Vagina (tissue), 2 donors: ENCODE measurements at regions not wholly inside any gene's neighbourhood (a gene's known extent, or its start where the extent isn't known, plus 50 kb on each side); places are given as distances from the start of the nearest gene placed in this dataset.

ENCODE experiments used
- DNase-seq, 2 donors: peaks; one replicate each; pipeline ENCODE4 v3.0.0-alpha.2; 2017; ENCODE audit errors: extremely low spot score in 2 of 2
- H3K27ac ChIP-seq: fragments of 200-600 bp; sonication (generic); one replicate; pipeline ENCODE4 v1.5.1; 2019
- H3K27me3 ChIP-seq: fragments of 200-600 bp; sonication (generic); one replicate; pipeline ENCODE4 v1.5.1; 2019
- H3K36me3 ChIP-seq, 2 donors: fragments of 200-600 bp; sonication (generic); one replicate each; pipeline ENCODE4 v1.5.1; 2017 to 2019
- H3K4me1 ChIP-seq: fragments of 200-600 bp; sonication (generic); one replicate; pipeline ENCODE4 v1.5.1; 2019
- H3K4me3 ChIP-seq, 2 donors: fragments of 200-600 bp; sonication (generic); 1 replicate in 1 of 2; 2 replicates in 1 of 2; pipeline ENCODE4 v1.5.1; 2016 to 2019
- H3K9me3 ChIP-seq: fragments of 200-600 bp; sonication (generic); one replicate; pipeline ENCODE4 v1.5.1; 2019
- CTCF ChIP-seq, 3 experiments: fragments of 450-650 bp in 2 of 3; fragments of 200-600 bp in 1 of 3; sonication (generic) in 1 of 3; IDR thresholded peaks; one replicate each; pipeline ENCODE4 v1.5.1; 2017 to 2019; ENCODE audit warnings: antibody characterized with exemption in 3 of 3, mild to moderate bottlenecking in 2 of 3, moderate library complexity in 2 of 3
- POLR2A ChIP-seq, 2 donors: fragments of 450-650 bp; IDR thresholded peaks; one replicate each; pipeline ENCODE4 v1.6.1; 2017; ENCODE audit warnings: antibody characterized with exemption in 2 of 2, mild to moderate bottlenecking in 2 of 2, moderate library complexity in 2 of 2
- POLR2AphosphoS5 ChIP-seq, 2 donors: sonication (generic); formaldehyde crosslinking; IDR thresholded peaks; one replicate each; pipeline ENCODE4 v1.9.0; 2017; ENCODE audit warnings: antibody characterized with exemption in 2 of 2, mild to moderate bottlenecking in 2 of 2, low read depth in 1 of 2; ENCODE audit not compliant: insufficient read depth in 1 of 2
- intact Hi-C: fragments of 100-400 bp; cut with DNase I; formaldehyde crosslinking; loops from one replicate; pipeline ENCODE4 v1.15.1; 2023

DNA sequence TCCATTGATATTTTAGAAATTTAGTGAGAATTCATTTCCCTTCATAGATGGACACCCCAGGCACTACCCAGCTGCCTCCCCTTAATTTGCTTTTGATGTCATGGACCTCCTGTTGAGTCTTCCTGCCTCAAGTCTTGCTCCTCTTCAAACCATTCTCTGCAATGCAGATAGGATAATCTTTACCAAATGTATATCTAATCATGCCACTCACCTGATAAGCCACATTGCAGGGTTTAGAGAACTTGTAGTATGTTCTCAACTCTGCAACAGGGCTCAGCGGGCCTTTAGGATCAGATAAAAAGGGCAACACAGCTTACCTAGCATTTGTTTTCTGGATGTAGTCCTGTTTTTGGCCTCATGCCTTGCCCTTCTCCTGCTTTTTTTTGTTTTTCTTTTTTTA is 234.5 kb downstream of the EMP1 start:
- TF ChIP-seq POLR2AphosphoS5 (IDR thresholded peaks at IDR 0.05; ENCODE audit: insufficient read depth in 1 of 2, low read depth in 1 of 2) (no peak), CTCF (IDR thresholded peaks at IDR 0.05) (no peak), POLR2A (IDR thresholded peaks at IDR 0.05) (no peak)
- H3K4me3 ChIP-seq = no peak overlapping the region
- no peaks in the 10 kb centered on the region for H3K9me3 ChIP-seq
- H3K27ac ChIP-seq = no peak overlapping the region
- H3K36me3 ChIP-seq = no peaks in the 10 kb centered on the region
- intact Hi-C loops = no loop called here
- no peaks in the 10 kb centered on the region for H3K27me3 ChIP-seq
- peak in 1 of 2 donors; percentile 8 for DNase-seq
- no peaks in the 10 kb centered on the region for H3K4me1 ChIP-seq

DNA sequence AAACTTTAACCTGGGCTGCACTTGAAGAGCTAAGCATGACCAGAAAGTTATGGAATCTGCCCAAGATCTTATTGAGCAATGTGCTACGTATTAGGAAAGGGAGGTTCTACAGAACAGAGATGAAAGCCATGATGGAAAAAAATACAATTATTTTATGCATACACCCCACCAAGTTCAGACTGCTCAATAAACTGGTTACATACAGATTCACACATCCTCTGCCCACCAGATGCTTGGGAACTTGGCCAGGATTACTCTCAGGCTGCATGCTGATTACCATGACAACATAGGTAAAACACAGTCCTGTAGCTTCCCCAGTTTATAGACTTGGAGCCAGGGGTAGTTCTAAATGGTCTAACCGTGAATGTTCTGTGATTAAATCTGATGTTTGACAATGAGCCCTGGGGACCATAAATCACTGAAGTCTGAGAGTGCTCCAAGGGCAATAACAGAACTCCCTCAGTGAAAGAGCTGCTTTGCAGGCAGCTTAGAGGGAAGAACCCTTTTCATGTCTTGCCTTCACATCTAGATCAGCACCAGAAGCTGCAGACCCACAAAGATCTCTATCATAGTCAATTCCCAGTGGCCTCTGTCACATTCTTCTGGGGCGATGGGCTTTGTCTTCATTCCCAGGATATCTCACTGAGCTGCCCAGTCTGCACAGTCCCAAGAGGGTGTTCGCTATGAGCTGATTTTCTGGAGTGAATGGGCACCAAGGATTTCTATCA is 232.2 kb downstream of the EMP1 start:
- H3K9me3 ChIP-seq = no peaks in the 10 kb centered on the region
- TF ChIP-seq CTCF (IDR thresholded peaks at IDR 0.05) = no peak
- TF ChIP-seq POLR2A (IDR thresholded peaks at IDR 0.05) = no peak
- no peak for TF ChIP-seq POLR2AphosphoS5 (IDR thresholded peaks at IDR 0.05; ENCODE audit: insufficient read depth in 1 of 2, low read depth in 1 of 2)
- H3K4me1 ChIP-seq = no peaks in the 10 kb centered on the region
- DNase-seq = peak in 1 of 2 donors; percentile 77
- H3K27me3 ChIP-seq = no peaks in the 10 kb centered on the region
- H3K27ac ChIP-seq = no peak overlapping the region
- intact Hi-C loops = no loop called here
- no peak overlapping the region for H3K4me3 ChIP-seq
- no peaks in the 10 kb centered on the region for H3K36me3 ChIP-seq

DNA sequence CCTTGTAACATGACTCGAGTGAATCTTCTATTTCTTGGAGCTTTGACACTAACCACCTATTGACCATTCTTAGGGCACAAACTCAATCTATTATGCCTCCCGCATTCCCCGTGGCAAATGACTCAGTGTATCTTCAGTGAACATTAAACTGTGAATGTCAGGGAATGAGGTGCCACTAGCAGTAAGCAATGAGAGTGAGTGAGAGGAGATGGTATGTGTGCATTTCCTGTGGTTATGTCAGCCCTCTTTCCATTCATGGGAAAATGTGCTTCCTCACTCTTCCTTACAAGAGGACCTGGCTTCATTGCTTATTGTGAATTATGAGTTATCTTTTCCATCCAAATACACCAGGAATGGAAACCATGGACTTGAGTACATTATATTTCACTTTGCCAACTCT is 229.2 kb downstream of the EMP1 start:
- Histone ChIP-seq H3K9me3 (no peaks in the 10 kb centered on the region), H3K36me3 (no peaks in the 10 kb centered on the region), H3K4me3 (no peak overlapping the region), H3K4me1 (no peaks in the 10 kb centered on the region), H3K27me3 (no peaks in the 10 kb centered on the region), H3K27ac (no peak overlapping the region)
- no peak for TF ChIP-seq POLR2AphosphoS5 (IDR thresholded peaks at IDR 0.05; ENCODE audit: insufficient read depth in 1 of 2, low read depth in 1 of 2)
- TF ChIP-seq CTCF (IDR thresholded peaks at IDR 0.05) = no peak
- TF ChIP-seq POLR2A (IDR thresholded peaks at IDR 0.05) = no peak
- DNase-seq = peak in 1 of 2 donors; percentile 13
- intact Hi-C loops = no loop called here

DNA sequence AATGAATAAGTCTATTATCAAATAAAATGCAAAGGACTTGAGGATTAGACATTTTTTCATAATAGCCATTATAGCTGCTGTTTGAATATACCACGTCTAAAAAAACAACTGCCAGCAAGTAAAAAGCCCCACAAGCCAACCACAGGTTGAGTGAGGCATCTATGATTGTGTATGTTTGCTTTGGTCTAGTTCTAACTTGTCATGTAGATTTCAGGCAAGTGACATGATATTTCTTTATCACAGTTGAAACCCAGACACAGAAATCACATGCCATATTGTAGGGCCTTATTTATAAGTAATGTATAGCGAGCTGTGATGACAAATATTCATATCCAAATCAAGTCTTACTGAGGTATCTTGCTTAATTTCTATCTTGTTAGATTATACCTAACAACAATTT is 225.8 kb downstream of the EMP1 start:
- intact Hi-C loops = no loop called here
- Histone ChIP-seq H3K36me3 (no peaks in the 10 kb centered on the region), H3K9me3 (no peaks in the 10 kb centered on the region), H3K4me3 (no peak overlapping the region), H3K27ac (no peak overlapping the region), H3K27me3 (no peaks in the 10 kb centered on the region), H3K4me1 (no peaks in the 10 kb centered on the region)
- no peak for TF ChIP-seq POLR2AphosphoS5 (IDR thresholded peaks at IDR 0.05; ENCODE audit: insufficient read depth in 1 of 2, low read depth in 1 of 2)
- TF ChIP-seq CTCF (IDR thresholded peaks at IDR 0.05) = no peak
- TF ChIP-seq POLR2A (IDR thresholded peaks at IDR 0.05) = no peak
- no peak for DNase-seq

DNA sequence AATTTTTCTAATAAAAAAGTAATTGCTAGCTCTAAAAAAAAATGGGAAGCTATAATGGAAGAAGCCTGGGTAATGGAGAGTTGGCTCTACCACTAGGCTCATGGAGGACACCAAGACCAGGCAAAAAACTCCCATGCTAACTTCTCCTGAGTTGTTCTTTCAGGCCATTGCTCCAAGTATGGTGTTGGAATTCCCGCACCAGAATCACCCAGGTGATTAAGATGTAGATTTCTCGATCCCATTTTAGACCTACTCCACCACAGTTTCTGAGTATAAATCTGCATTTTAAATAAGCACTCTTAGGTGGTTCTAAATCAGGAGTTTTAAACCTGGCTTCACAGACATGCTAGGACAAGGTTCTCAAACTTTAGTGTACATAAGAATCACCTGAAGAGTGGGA is 221.0 kb downstream of the EMP1 start:
- H3K27me3 ChIP-seq = no peaks in the 10 kb centered on the region
- H3K4me3 ChIP-seq = no peak overlapping the region
- DNase-seq = peak in 1 of 2 donors; percentile 52
- no peak for TF ChIP-seq CTCF (IDR thresholded peaks at IDR 0.05)
- TF ChIP-seq POLR2AphosphoS5 (IDR thresholded peaks at IDR 0.05; ENCODE audit: insufficient read depth in 1 of 2, low read depth in 1 of 2) = no peak
- no peak for TF ChIP-seq POLR2A (IDR thresholded peaks at IDR 0.05)
- no peaks in the 10 kb centered on the region for H3K36me3 ChIP-seq
- no peak overlapping the region for H3K27ac ChIP-seq
- intact Hi-C loops = no loop called here
- H3K9me3 ChIP-seq = no peaks in the 10 kb centered on the region
- H3K4me1 ChIP-seq = no peaks in the 10 kb centered on the region
